GM20000 (cell line): ENCODE measurements at regions not wholly inside any gene's neighbourhood (a gene's known extent, or its start where the extent isn't known, plus 50 kb on each side); places are given as distances from the start of the nearest gene placed in this dataset.
A peak's percentile ranks its signal among the peaks of the same experiment; 100 is the strongest.

ENCODE experiments used
- DNase-seq: peaks from one replicate; pipeline ENCODE4 v3.0.0; 2012; ENCODE audit warnings: low spot score
- CTCF ChIP-seq: IDR thresholded peaks from 2 replicates; pipeline ENCODE4 v1.5.1; 2012; ENCODE audit warnings: mild to moderate bottlenecking, control low read depth; ENCODE audit errors: extremely low read depth, missing control alignments

DNA sequence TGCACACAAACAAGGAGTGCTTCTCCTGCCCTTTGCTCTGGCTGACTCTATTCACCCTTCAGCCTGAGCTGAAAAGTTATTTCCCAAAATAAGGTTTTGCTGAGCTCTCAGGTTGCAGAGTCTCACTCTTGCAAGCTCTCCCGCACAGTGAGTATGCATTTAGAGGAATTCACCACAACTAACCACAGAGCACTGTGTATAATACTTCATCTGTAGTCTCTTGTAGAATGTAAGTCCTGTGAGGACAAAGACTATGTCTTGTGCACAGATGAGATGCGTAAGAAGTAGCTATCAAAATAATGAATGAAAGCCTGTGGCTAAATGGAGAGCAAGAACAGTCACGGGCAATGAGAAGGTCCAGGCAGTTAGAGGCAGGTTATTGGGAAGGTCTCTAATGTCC, 156.5 kb upstream of the SLCO3A1 start:
- DNase-seq = no peak
- TF ChIP-seq CTCF = no peak

DNA sequence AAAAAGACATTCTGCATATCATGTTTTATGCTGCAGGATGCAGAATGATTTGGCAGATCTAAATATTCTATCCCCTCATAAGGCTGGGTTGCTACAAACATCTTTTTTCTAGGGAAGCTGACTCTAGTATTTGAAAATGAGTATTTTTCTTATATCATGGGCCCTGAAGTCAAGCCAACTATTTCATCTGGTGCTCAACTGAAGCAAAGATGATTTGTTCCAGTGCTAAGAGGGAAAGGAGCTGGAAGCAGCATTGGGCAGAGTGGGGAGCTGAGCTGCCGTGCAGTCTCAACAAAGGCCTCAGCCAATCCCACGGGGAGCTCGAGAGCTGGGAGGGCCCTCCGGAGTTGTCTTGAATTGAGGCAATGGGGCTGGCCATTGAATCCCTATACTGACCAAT, 155.3 kb upstream of the SLCO3A1 start:
- TF ChIP-seq CTCF = no peak
- DNase-seq = no peak

- TF ChIP-seq CTCF = no peak
Measured at GRCh38 chr15:91699741-91700140, 153.8 kb upstream of the SLCO3A1 start.

DNA sequence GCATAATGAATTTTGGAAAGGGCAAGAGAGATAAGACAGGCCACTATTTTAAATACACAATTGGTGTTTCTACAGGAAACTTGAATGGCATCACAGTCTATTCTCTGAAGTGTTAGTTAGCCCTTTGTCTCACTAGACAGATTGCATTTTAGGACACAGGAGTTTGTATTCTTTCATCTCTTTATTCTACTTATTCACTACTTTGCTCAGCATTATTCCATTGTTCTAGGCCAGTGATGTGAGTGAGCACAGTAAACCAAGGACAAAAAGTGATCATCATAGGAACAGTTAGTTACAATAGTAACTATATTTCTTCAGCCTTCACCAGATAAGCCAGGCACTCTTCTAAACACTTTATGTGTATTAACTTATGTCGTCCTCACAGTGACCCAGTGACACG, 150.2 kb upstream of the SLCO3A1 start:
- DNase-seq = no peak

More at GRCh38 chr15:91699741-91700140, 153.8 kb upstream of the SLCO3A1 start:
- DNase-seq = no peak

GRCh38 chr15:91704343-91704742, 149.2 kb upstream of the SLCO3A1 start:
- no peak for TF ChIP-seq CTCF

More for the DNA sequence above, 150.2 kb upstream of the SLCO3A1 start:
- TF ChIP-seq CTCF = no peak

GRCh38 chr15:91706322-91707032, 147.0 kb upstream of the SLCO3A1 start:
- DNase-seq = peak; percentile 41
- peak; percentile 56 for TF ChIP-seq CTCF

More at GRCh38 chr15:91704343-91704742, 149.2 kb upstream of the SLCO3A1 start:
- DNase-seq = no peak

DNA sequence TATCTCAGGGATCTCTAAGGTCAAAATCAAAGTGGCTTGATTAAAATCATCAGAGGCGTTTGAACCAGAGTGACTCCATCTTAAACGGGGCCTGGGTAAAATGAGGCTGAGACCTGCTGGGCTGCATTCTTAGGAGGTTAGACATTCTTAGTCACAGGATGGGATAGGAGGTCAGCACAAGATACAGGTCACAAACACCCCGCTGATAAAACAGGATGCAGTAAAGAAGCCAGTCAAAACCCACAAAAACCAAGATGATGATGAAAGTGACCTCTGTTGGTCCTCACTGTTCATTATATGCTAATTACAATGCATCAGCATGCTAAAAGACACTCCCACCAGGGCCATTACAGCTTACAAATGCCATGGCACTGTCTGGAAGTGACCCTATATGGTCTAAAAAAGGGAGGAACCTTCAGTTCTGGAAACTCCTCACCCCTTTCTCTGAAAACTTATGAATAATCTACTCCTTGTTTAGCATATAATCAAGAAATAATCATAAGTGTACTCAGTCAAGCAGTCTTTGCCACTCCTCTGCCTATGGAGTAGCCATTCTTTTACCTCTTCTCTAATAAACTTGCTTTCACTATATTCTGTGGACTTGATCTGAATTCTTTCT, 143.3 kb upstream of the SLCO3A1 start:
- DNase-seq = no peak
- TF ChIP-seq CTCF = no peak
